HuH-7 (cell line): ENCODE measurements at regions not wholly inside any gene's neighbourhood (a gene's known extent, or its start where the extent isn't known, plus 50 kb on each side); places are given as distances from the start of the nearest gene placed in this dataset.
A peak's percentile ranks its signal among the peaks of the same experiment; 100 is the strongest.

Experiments used
- DNase-seq: peaks from one replicate; pipeline ENCODE4 v3.0.0; 2011; ENCODE audit warnings: low spot score

DNA sequence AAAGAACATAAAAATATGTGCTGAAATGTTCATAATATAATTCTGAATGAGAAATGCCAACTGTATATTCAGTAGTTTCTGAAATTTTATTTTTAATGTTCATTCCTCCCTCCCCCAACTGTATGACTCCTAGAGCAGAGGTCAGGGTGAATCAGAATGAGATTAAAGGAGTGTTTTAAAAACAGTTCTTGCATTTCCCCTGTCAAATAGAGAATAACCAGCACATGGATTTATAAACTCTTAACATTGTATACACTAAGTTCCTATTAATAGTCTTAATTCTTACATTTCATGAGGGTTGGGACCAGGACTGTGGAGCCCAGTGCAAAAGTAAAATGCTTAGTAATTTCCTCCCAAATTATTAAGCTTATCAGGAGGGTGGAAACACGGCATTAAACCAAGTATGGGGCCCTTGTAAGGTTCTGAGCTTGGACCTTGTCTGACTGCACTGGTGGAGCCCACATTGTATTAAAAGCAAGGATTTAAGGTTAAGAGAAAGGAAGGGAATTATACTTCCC is 474.6 kb upstream of the RAG2 start:
- DNase-seq, result no peak

DNA sequence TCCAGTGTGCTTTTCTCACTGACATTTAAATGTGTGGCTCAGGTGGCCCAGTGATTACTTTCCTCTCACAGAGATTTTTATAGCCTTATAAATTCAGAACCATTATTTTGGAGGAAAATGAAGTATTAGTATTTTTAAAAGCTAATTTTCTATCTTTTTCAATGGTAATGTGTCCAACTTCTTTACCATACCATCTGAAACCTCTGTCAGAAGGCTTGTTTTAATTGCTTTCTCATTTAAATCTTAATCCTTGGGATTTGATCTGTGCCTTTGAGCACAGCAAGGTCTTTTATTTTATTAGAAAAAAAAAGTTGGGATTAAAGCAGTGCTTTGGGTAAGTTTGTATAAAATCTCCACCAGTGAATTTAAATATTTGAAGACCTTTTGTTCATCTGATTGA is 452.3 kb upstream of the RAG2 start:
- no peak for DNase-seq

DNA sequence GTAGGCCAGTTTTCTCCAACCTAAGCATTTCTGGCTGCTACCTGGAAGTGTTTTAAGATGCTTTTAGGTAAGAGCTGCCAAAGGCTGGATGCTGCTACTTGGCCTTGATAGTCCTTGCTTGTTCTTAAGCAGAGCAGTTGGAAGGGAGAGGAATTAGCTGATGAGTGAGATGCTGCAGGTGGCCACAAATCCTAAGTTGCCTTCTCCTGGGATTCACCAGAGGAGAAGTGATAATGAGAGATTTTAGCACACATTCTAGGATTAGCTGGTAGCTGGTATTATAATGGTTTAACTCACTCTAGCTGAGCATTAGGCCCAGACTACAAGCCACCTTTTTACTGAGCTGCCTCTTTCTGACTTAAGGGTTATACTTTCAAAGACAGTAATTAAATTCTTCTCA is 442.9 kb upstream of the RAG2 start:
- DNase-seq, result no peak

DNA sequence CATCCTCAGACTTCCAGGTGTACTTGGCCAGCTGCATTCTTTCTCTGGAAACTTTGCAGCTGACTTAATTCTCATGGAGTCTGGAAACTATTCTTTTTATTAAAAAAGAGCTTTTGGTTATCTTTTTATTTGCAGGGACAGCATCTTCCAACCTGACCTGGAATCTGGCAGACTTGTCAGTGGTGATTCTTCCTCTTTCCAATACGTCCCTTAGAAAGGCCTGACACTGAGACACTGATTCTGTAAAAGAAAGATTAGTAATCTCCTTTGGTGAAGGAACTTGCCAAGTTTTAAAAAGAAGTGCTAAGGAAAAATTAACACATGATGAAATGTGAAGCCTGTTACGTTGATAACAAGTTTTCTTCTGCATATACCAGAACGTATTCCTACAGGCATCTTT is 440.9 kb upstream of the RAG2 start:
- DNase-seq, result no peak

DNA sequence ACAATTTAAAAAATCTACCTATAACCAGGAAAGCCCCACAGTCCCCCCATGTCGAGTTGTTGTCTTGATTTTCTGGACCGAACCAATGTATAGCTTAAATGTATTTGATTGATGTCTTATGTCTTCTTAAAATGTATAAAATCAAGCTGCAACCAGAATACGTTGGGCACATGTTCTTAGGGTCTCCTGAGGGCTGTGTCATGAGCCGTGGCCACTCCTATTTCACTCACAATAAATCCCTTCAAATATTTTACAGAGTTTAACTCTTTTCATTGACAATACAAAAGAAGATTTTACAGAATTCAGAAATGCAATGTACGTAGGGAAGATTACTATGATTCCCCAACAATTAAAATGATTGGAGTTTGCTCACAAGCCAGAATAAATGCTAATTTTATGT is 428.7 kb upstream of the RAG2 start:
- no peak for DNase-seq

DNA sequence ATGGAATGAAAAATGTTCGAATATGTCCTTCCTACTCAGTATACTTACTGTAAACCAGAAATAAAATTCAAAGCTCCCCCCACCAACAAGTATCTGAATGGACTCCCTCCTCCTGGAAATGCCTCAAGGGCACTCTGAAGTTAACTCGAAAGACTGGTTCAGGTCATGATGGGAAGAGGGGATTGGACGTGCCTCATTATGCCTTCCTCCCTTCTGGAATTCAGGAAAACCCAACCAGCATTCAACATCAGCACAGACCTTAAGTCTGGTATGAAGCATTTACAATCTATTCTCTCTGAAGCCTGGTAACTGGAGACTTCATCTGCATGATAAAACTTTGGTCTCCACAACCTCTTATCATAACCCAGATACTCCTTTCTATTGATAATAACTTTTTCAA is 428.3 kb upstream of the RAG2 start:
- DNase-seq, result no peak

GRCh38 chr11:37006563-37006962 is 408.5 kb upstream of the RAG2 start:
- no peak for DNase-seq

GRCh38 chr11:37002831-37003230 is 404.8 kb upstream of the RAG2 start:
- DNase-seq, result no peak

GRCh38 chr11:36997656-36998055 is 399.6 kb upstream of the RAG2 start:
- no peak for DNase-seq

- DNase-seq, result no peak
These were observed 398.8 kb upstream of the RAG2 start for GRCh38 chr11:36996795-36997194.

- DNase-seq, result no peak
These were observed 396.2 kb upstream of the RAG2 start for GRCh38 chr11:36994208-36994607.

DNA sequence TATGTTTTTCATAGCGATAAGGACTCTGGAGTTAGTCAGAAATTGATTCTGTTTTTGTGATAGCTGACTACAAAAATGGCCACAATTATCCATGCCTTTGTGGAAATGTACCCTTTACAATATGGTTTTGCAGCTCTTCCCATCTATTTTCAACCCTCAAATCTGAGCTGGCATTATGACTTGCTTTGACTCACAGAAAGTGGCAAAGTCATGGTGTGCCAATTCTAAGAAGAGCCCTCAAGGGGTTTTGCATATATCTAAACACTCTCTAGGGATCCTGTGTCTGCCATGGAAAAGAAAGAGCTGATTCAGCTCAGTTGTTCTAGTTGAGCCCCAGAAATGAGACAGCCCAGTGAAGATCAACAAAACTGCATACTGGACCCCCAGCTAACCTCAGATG is 390.5 kb upstream of the RAG2 start:
- DNase-seq, result no peak

DNA sequence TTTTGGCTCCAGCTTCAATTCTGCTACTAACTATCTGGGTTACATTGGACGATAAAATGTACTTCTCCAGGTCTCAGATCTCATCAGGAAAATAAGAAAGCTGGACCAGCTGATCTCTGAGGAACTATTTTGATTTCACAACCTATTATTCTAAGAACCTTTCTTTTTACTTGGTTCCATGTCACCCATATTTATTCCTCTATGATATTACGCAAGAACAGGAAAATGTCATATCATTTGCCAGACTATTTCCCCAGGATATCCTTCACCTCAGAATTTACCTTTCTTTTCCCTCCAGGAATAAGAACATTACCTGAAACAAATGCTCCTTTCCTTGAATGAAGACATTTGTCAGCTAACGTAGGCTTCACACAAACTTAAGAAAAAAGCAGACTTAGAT is 387.5 kb upstream of the RAG2 start:
- DNase-seq, result no peak

DNA sequence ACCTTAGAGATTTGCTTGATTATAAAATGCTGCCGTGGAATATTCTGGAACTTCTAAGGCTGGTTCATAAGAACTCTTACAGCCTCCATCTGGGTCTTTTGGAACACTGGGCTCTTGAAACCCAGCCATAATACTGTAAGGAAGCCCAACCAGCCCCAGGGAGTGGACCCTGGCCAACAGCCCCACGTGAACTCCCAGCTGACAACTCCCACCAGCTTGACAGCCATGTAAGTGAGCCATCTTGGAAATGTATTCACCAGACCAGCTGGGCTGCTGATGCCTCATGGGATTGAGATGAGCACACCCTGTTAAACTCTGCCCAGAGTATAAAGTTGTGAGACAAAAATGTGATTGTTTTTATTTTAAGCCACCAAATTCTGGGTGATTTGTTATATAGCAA is 378.7 kb upstream of the RAG2 start:
- no peak for DNase-seq

GRCh38 chr11:36974771-36975170 is 376.7 kb upstream of the RAG2 start:
- DNase-seq, result no peak

DNA sequence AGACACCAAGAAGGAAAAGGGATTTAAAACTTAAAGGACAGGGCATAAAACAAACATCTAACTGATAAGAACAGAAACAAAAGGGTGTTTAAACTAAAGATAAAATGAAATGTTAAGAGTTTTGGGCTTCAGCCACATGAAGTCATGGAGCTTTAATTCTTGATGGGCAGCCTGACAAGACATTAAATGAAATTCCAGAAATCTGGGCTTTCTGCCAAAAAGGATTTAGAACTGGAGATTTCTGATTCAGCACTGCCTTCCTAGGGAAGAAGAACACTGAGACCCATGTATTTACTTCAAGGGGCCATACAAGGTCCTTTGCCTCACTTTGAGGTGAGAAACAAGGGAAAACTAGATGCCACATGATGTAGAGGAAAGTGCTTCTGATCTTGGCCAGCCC is 355.9 kb upstream of the RAG2 start:
- DNase-seq, result no peak

GRCh38 chr11:36948460-36949127 is 350.6 kb upstream of the RAG2 start:
- no peak for DNase-seq

DNA sequence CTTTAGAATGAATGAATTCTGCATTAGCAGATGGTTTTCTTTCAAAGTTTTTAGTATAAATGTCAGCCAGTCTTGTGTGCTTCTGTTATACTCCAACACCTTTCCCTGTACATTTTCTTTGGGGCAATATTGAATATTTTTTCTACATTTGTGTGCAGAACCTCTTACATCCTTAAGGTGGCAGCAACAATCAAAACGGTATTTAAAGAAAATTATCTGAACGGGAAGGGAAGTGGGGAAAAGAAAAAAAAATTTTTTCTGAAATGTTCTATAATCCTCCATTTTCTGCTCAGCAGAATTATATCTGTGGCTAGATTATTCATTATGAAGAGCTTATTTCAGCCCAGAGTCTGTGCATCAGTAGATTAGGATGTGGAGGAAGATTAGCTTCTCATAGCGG is 347.3 kb upstream of the RAG2 start:
- DNase-seq, result peak; percentile 6

- no peak for DNase-seq
These were observed 335.4 kb upstream of the RAG2 start for GRCh38 chr11:36933481-36933880.

- DNase-seq, result no peak
These were observed 333.1 kb upstream of the RAG2 start for GRCh38 chr11:36931139-36931538.

DNA sequence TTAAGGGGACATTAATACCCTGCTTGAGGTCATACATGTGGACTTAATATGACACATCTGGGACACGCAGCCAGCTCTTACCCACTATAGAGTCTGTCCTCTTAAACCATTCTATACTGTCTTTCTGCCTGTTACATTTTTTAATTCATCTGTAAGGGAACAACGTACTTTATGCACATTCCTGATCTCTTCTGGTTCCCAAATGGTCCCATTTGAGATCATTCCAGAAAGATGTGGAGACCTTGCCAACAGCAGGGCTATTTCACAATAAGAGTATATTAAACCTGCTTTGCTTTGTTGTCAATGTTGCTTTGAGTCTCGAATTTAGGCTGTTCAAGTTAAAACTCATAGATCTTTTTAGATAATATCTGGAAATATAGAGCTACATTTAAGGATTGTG is 332.2 kb upstream of the RAG2 start:
- DNase-seq, result no peak

DNA sequence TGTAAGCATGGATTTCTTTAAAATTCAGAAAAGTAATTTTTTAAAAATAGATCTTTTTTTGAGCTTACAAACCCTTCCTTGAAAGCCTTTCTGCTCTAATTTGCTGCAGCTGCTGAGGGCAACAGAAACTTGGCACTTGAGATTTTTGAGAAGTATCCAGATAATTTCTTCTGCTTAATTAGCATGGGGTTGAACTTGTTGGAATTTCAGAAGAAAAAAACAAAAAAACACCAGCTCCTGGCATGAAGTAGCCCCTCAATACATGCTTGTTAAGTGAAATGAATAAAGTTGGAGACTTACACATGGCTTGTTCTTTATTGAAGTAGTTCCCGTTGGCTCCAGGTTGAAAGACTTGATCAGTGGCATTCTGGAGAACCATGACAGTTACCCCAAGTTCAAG is 331.4 kb upstream of the RAG2 start:
- DNase-seq, result no peak

DNA sequence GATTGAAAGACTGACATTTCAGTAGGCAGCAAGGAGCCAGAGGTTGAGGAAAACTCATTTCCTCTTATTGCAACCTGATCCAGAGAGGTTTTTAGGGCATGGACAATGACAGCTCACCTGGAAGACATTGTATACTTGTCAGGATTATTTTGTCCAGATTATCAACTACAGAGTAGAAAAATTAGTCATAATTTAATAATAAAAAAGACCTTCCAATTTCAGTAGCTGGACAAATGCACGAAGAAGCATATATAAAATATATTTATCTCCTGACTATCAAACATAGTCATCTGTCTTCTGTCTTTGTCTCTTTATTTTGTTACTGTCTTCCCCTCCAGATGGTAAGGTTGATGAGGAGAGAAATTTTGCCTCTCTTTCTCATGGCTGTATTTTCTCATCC is 330.6 kb upstream of the RAG2 start:
- DNase-seq, result no peak

DNA sequence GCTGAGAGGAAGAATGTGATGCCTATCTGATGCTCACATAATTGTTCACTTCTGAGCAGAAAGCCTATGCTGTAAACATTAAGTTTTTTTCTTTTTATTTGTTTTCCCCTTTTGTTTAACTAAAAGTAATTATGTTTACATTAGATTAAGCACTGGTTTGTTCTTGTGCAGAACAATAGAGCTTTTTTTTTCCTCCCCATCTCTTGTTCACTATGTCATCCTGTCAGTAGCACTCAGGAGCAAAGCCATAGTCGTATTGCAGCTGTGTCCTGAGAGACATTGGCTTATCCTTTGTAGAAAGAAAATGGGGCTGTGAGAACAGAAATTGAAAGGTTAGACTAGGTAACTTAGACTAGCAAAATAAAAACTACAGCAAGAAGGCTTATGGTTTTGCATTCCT is 301.8 kb upstream of the RAG2 start:
- no peak for DNase-seq

DNA sequence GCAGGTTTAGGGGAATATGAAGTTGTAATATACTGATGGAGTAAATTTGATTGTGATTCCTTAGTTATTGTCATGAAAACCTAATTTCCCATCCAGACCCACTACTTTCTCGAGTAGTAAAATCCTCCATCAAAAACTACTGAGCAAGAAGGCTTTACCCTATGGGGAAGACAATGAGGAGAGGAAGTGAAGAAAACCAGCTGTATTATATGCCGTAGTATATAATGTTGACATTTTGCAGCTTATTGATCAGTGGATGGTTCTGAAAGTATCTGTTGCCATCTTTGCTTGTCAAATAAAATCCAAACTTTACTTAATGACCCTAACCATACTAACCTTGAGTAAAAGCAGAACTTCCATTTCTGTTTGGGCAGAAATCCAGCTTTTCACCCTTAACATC is 292.8 kb upstream of the RAG2 start:
- no peak for DNase-seq
